OCI-LY7 (cell line): ENCODE measurements at regions not wholly inside any gene's neighbourhood (a gene's known extent, or its start where the extent isn't known, plus 50 kb on each side); places are given as distances from the start of the nearest gene placed in this dataset.

Experiments used
- CTCF ChIP-seq: fragments of 200-600 bp; sonication (generic); conservative IDR thresholded peaks from 2 replicates; pipeline ENCODE4 v1.5.1; 2014; ENCODE audit warnings: mild to moderate bottlenecking, antibody characterized with exemption, low read length, moderate library complexity, mixed read lengths
- EZH2phosphoT487 ChIP-seq: fragments of 200-600 bp; sonication (generic); IDR thresholded peaks from 2 replicates; pipeline ENCODE4 v1.6.1; 2018; ENCODE audit warnings: low read depth, borderline replicate concordance, mild to moderate bottlenecking, mixed run types, antibody characterized with exemption, low read length, moderate library complexity, mixed read lengths

- TF ChIP-seq CTCF (no peak), EZH2phosphoT487 (no peak)
These were observed 167.8 kb upstream of the VRK2 start for GRCh38 chr2:57878866-57879210.
